HL-60 (cell line): ENCODE measurements at regions not wholly inside any gene's neighbourhood (a gene's known extent, or its start where the extent isn't known, plus 50 kb on each side); places are given as distances from the start of the nearest gene placed in this dataset.

Source experiments
- DNase-seq, 2 experiments: peaks; one replicate each; pipeline ENCODE4 v3.0.0-alpha.2; 2010 to 2020; ENCODE audit warnings: low read depth in 1 of 2, low spot score in 1 of 2
- H3K27ac ChIP-seq: fragments of 250-450 bp; sonication (Bioruptor Pico); replicated peaks from 2 replicates; pipeline ENCODE4 v1.5.1; 2020; ENCODE audit warnings: mild to moderate bottlenecking, moderate library complexity
- H3K27me3 ChIP-seq: fragments of 250-450 bp; sonication (Bioruptor Pico); 2 replicates; pipeline ENCODE4 v1.5.1; 2021; ENCODE audit warnings: mild to moderate bottlenecking, moderate library complexity; ENCODE audit not compliant: insufficient read depth, poor library complexity, severe bottlenecking
- H3K4me3 ChIP-seq: replicated peaks from 2 replicates; pipeline ENCODE4 v1.5.1; 2011; ENCODE audit warnings: mild to moderate bottlenecking, control low read depth, low read length; ENCODE audit not compliant: insufficient read depth
- GABPA ChIP-seq: IDR thresholded peaks from 2 replicates; pipeline ENCODE4 v1.6.1; 2012; ENCODE audit warnings: low read depth
- POLR2AphosphoS5 ChIP-seq: IDR thresholded peaks from 2 replicates; pipeline ENCODE4 v1.6.1; 2012; ENCODE audit warnings: low read depth
- SPI1 ChIP-seq: IDR thresholded peaks from 2 replicates; pipeline ENCODE4 v1.6.1; 2012; ENCODE audit warnings: low read depth, mild to moderate bottlenecking, borderline replicate concordance
- TF ChIP-seq, protein P1 (sequence below): IDR thresholded peaks from one replicate; pipeline ENCODE4 v1.5.1; 2011; ENCODE audit warnings: low read length, control low read depth, inconsistent platforms; ENCODE audit not compliant: insufficient read depth
- TF ChIP-seq, protein P2 (sequence below): IDR thresholded peaks from 2 replicates; pipeline ENCODE4 v1.6.1; 2012; ENCODE audit warnings: low read depth; ENCODE audit not compliant: insufficient replicate concordance

DNA sequence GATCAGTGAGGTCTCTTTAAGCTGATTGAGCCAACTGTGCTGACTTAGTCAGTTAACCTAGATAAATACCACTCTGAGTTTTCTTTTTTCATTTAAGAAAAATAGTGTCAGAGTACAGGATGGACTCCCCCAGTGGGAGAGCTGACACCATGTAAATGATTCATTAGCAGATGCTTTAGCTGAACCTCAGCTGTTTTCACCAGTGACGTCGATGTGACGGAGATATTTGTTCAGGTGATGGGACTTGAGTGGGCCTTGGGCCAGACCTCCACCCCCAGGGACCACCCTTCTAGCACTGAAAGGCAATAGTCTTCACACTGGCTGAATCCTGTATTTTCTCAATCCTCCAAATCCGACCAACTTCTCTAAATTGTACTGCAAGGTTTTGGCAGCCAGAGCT is 196.1 kb downstream of the GAS1 start:
- TF ChIP-seq POLR2AphosphoS5 (no peak), GABPA (no peak), SPI1 (no peak)
- TF ChIP-seq, protein P1, sequence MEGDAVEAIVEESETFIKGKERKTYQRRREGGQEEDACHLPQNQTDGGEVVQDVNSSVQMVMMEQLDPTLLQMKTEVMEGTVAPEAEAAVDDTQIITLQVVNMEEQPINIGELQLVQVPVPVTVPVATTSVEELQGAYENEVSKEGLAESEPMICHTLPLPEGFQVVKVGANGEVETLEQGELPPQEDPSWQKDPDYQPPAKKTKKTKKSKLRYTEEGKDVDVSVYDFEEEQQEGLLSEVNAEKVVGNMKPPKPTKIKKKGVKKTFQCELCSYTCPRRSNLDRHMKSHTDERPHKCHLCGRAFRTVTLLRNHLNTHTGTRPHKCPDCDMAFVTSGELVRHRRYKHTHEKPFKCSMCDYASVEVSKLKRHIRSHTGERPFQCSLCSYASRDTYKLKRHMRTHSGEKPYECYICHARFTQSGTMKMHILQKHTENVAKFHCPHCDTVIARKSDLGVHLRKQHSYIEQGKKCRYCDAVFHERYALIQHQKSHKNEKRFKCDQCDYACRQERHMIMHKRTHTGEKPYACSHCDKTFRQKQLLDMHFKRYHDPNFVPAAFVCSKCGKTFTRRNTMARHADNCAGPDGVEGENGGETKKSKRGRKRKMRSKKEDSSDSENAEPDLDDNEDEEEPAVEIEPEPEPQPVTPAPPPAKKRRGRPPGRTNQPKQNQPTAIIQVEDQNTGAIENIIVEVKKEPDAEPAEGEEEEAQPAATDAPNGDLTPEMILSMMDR: no peak
- TF ChIP-seq, protein P2, sequence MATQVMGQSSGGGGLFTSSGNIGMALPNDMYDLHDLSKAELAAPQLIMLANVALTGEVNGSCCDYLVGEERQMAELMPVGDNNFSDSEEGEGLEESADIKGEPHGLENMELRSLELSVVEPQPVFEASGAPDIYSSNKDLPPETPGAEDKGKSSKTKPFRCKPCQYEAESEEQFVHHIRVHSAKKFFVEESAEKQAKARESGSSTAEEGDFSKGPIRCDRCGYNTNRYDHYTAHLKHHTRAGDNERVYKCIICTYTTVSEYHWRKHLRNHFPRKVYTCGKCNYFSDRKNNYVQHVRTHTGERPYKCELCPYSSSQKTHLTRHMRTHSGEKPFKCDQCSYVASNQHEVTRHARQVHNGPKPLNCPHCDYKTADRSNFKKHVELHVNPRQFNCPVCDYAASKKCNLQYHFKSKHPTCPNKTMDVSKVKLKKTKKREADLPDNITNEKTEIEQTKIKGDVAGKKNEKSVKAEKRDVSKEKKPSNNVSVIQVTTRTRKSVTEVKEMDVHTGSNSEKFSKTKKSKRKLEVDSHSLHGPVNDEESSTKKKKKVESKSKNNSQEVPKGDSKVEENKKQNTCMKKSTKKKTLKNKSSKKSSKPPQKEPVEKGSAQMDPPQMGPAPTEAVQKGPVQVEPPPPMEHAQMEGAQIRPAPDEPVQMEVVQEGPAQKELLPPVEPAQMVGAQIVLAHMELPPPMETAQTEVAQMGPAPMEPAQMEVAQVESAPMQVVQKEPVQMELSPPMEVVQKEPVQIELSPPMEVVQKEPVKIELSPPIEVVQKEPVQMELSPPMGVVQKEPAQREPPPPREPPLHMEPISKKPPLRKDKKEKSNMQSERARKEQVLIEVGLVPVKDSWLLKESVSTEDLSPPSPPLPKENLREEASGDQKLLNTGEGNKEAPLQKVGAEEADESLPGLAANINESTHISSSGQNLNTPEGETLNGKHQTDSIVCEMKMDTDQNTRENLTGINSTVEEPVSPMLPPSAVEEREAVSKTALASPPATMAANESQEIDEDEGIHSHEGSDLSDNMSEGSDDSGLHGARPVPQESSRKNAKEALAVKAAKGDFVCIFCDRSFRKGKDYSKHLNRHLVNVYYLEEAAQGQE: no peak
- Histone ChIP-seq H3K27ac (no peak overlapping the region), H3K4me3 (no peak overlapping the region), H3K27me3 (no peaks in the 10 kb centered on the region)
- no peak for DNase-seq

DNA sequence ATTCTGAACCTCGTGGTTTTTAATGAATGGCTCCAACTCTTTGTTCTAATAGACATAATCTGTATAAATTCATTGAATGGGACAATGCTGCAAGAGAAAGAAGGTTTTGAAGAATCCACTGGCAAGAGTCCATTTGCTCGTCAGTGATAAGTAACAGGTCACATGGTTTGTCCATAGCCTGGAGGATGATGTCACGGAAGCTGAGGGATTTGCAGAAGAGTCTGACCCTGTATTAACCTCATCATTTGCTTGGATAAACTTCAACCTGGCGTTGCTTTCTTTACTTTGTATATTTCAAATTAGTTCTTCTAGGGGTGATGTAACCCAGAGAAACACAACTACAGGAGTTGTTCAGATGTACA is 197.4 kb downstream of the GAS1 start:
- DNase-seq: no peak

DNA sequence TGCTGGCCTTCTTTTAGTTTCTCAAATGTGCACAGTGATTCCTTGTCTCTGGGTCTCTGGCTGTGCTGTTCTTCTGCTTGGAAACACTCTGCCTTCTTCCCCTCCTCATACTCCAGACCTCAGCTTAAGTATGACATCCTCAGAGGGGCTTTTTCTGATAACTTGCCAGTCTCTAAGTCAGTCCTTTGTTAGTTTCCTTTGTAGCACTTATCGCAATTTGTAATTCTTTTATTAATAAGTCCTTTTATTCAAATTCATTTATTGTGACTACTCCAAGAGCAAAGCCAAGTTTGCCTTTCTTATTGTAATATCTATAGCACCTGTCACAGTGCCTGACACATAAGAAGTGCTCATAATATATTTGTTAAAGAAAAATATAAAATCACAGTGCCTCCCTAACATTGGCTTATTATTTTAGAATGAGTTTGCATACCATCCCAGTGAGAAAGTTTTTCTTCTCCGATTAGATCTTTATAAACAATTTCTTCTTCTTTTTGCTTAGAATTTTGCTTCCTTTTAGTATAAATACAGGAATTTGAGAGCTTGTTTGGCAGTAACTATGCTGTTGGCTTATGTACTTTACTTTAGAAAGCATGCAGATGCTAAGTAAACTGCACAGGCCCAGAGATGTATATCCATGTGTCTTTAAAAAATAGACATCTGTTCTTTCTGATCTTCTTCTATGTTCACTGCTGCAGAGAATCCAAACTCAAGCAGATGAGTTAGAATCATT is 198.0 kb downstream of the GAS1 start:
- no peaks in the 10 kb centered on the region for H3K27me3 ChIP-seq
- H3K27ac ChIP-seq: no peak overlapping the region
- TF ChIP-seq SPI1 (no peak), POLR2AphosphoS5 (no peak), GABPA (no peak)
- TF ChIP-seq, protein P1: no peak
- TF ChIP-seq, protein P2: no peak
- DNase-seq: no peak
- no peak overlapping the region for H3K4me3 ChIP-seq

More for the DNA sequence above, 197.4 kb downstream of the GAS1 start:
- Histone ChIP-seq H3K27ac (no peak overlapping the region), H3K4me3 (no peak overlapping the region), H3K27me3 (no peaks in the 10 kb centered on the region)
- TF ChIP-seq, protein P1: no peak
- TF ChIP-seq POLR2AphosphoS5 (no peak), GABPA (no peak), SPI1 (no peak)
- TF ChIP-seq, protein P2: no peak
